ENCODE measurements at regions not wholly inside any gene's neighbourhood (a gene's known extent, or its start where the extent isn't known, plus 50 kb on each side); places are given as distances from the start of the nearest gene placed in this dataset.

GRCh38 chr4:161225327-161225726, 938.5 kb downstream of the FSTL5 start:
- Histone ChIP-seq H3K9me3 (ENCODE audit: control insufficient read depth, insufficient read depth, low read length) (peaks cover 4% of the 10 kb centered on the region; the same call in 1 of the 2 replicates), H3K4me1 (ENCODE audit: control insufficient read depth, insufficient read depth, low read length) (no peaks in the 10 kb centered on the region), H3K27ac (ENCODE audit: insufficient read depth, low read length) (no peak overlapping the region), H4K20me1 (ENCODE audit: insufficient read depth, low read length) (no peaks in the 10 kb centered on the region), H3K23ac (ENCODE audit: low read depth, low read length) (no peak overlapping the region), H3K18ac (ENCODE audit: low read depth, low read length) (no peak overlapping the region), H4K91ac (ENCODE audit: insufficient read depth, low read depth, low read length) (no peak overlapping the region), H3K27me3 (ENCODE audit: control insufficient read depth, insufficient read depth, low read length) (no peaks in the 10 kb centered on the region), H3K9ac (ENCODE audit: low read depth, low read length) (no peak overlapping the region), H4K8ac (ENCODE audit: low read depth in 2 of 2, low read length in 2 of 2) (no peak overlapping the region), H3K4me3 (ENCODE audit: insufficient read depth, low read depth, low read length) (no peak overlapping the region), H3K4me2 (ENCODE audit: low read depth, low read length) (no peak overlapping the region), H2BK120ac (ENCODE audit: low read depth, low read length) (no peak overlapping the region), H3K36me3 (ENCODE audit: control insufficient read depth, insufficient read depth, low read length) (no peaks in the 10 kb centered on the region), H3K56ac (ENCODE audit: extremely low read depth, insufficient read depth, low read length) (no peak overlapping the region), H2AK9ac (replicated peaks; ENCODE audit: low read depth, low read length, poor library complexity) (no peak overlapping the region), H3K79me1 (ENCODE audit: low read depth in 1 of 2, low read length in 2 of 2) (no peaks in the 10 kb centered on the region), H4K5ac (ENCODE audit: low read depth, low read length) (no peak overlapping the region), H3K14ac (replicated peaks; ENCODE audit: low read depth, low read length) (no peak overlapping the region), H2BK5ac (ENCODE audit: low read depth, low read length, poor library complexity, severe bottlenecking) (no peak overlapping the region), H3K4ac (ENCODE audit: low read depth, low read length) (no peak overlapping the region), H3K9me1 (ENCODE audit: insufficient read depth, low read length) (no peaks in the 10 kb centered on the region), H2AK5ac (ENCODE audit: low read depth, low read length) (no peak overlapping the region), H2BK20ac (ENCODE audit: low read depth, low read length) (no peak overlapping the region), H2BK15ac (ENCODE audit: low read depth, low read length) (no peak overlapping the region), H2AFZ (replicated peaks; ENCODE audit: low read length, poor library complexity) (no peak overlapping the region)
- in situ Hi-C loops (cut with MboI; ENCODE audit: low sequenced_read_pairs) = no loop called here
- TF ChIP-seq RCOR1 (IDR thresholded peaks at IDR 0.05; ENCODE audit: insufficient replicate concordance, low read length) (no peak), MAZ (IDR thresholded peaks at IDR 0.05; ENCODE audit: borderline replicate concordance, low read depth, low read length) (no peak), ELK1 (IDR thresholded peaks at IDR 0.05; ENCODE audit: borderline replicate concordance, low read depth, low read length) (no peak), CHD1 (IDR thresholded peaks at IDR 0.05; ENCODE audit: low read depth, low read length) (no peak), BHLHE40 (IDR thresholded peaks at IDR 0.05; ENCODE audit: low read depth, low read length) (no peak), RFX5 (IDR thresholded peaks at IDR 0.05; ENCODE audit: low read depth, low read length) (no peak), USF2 (IDR thresholded peaks at IDR 0.05; ENCODE audit: low read depth, low read length) (no peak), POLR2A (IDR thresholded peaks at IDR 0.05; ENCODE audit: low read depth, low read length) (no peak), RAD21 (IDR thresholded peaks at IDR 0.05; ENCODE audit: low read length) (no peak), MAFK (IDR thresholded peaks at IDR 0.05; ENCODE audit: low read depth, low read length) (no peak), NFE2L2 (IDR thresholded peaks at IDR 0.05; ENCODE audit: low read depth, low read length) (no peak)
- CTCF ChIA-PET = interaction anchor here (0.5 to 0.6 kb wide), 2 partner anchors 17 to 213 kb away, joined by 3 read pairs; no protein-coding TSS in a partner anchor
- POLR2A ChIA-PET (ENCODE audit: unreplicated experiment) = no interaction called here
- BruUV-seq (replicated peaks) = no TSS peak
- ATAC-seq (ENCODE audit: low read depth) = no peak
- intact Hi-C loops (cut with micrococcal nuclease) = no loop called here
- dilution Hi-C loops (cut with HindIII; ENCODE audit: low sequenced_read_pairs, unreplicated experiment) = no loop called here
- no peak for DNase-seq

All from IMR-90 (cell line).